ENCODE measurements at regions not wholly inside any gene's neighbourhood (a gene's known extent, or its start where the extent isn't known, plus 50 kb on each side); places are given as distances from the start of the nearest gene placed in this dataset.

- TF ChIP-seq NFIC (IDR thresholded peaks at IDR 0.05) (no peak), TEAD4 (IDR thresholded peaks at IDR 0.05) (no peak)
Measured at GRCh38 chr2:65550246-65550645, 117.8 kb upstream of the SPRED2 start.

GRCh38 chr2:65549631-65550030 lies 117.2 kb upstream of the SPRED2 start:
- TF ChIP-seq EGR1 (IDR thresholded peaks at IDR 0.05) (no peak), TAF1 (IDR thresholded peaks at IDR 0.05; ENCODE audit: low read depth) (no peak), NFIC (IDR thresholded peaks at IDR 0.05) (no peak), CEBPB (IDR thresholded peaks at IDR 0.05) (no peak), ZBTB7A (IDR thresholded peaks at IDR 0.05; ENCODE audit: low read depth) (no peak), TCF12 (IDR thresholded peaks at IDR 0.05; ENCODE audit: low read depth) (no peak), CREB1 (IDR thresholded peaks at IDR 0.05; ENCODE audit: low read depth) (no peak)
- TF ChIP-seq, protein P1, sequence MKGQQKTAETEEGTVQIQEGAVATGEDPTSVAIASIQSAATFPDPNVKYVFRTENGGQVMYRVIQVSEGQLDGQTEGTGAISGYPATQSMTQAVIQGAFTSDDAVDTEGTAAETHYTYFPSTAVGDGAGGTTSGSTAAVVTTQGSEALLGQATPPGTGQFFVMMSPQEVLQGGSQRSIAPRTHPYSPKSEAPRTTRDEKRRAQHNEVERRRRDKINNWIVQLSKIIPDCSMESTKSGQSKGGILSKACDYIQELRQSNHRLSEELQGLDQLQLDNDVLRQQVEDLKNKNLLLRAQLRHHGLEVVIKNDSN (IDR thresholded peaks at IDR 0.05) = no peak

GRCh38 chr2:65549257-65549627 lies 116.8 kb upstream of the SPRED2 start:
- TF ChIP-seq, protein P1 (IDR thresholded peaks at IDR 0.05) = no peak
- TF ChIP-seq TAF1 (IDR thresholded peaks at IDR 0.05; ENCODE audit: low read depth) = no peak

- TF ChIP-seq NFIC (IDR thresholded peaks at IDR 0.05) (no peak), YY1 (IDR thresholded peaks at IDR 0.05; ENCODE audit: low read depth) (no peak), FOXM1 (IDR thresholded peaks at IDR 0.05; ENCODE audit: borderline replicate concordance, low read depth) (no peak), CREB1 (IDR thresholded peaks at IDR 0.05; ENCODE audit: low read depth) (no peak), EP300 (IDR thresholded peaks at IDR 0.05; ENCODE audit: borderline replicate concordance) (no peak), ZBTB7A (IDR thresholded peaks at IDR 0.05; ENCODE audit: low read depth) (no peak), EGR1 (IDR thresholded peaks at IDR 0.05) (no peak), RAD21 (IDR thresholded peaks at IDR 0.05; ENCODE audit: low read depth) (no peak)
- TF ChIP-seq, protein P2, sequence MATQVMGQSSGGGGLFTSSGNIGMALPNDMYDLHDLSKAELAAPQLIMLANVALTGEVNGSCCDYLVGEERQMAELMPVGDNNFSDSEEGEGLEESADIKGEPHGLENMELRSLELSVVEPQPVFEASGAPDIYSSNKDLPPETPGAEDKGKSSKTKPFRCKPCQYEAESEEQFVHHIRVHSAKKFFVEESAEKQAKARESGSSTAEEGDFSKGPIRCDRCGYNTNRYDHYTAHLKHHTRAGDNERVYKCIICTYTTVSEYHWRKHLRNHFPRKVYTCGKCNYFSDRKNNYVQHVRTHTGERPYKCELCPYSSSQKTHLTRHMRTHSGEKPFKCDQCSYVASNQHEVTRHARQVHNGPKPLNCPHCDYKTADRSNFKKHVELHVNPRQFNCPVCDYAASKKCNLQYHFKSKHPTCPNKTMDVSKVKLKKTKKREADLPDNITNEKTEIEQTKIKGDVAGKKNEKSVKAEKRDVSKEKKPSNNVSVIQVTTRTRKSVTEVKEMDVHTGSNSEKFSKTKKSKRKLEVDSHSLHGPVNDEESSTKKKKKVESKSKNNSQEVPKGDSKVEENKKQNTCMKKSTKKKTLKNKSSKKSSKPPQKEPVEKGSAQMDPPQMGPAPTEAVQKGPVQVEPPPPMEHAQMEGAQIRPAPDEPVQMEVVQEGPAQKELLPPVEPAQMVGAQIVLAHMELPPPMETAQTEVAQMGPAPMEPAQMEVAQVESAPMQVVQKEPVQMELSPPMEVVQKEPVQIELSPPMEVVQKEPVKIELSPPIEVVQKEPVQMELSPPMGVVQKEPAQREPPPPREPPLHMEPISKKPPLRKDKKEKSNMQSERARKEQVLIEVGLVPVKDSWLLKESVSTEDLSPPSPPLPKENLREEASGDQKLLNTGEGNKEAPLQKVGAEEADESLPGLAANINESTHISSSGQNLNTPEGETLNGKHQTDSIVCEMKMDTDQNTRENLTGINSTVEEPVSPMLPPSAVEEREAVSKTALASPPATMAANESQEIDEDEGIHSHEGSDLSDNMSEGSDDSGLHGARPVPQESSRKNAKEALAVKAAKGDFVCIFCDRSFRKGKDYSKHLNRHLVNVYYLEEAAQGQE (IDR thresholded peaks at IDR 0.05; ENCODE audit: low read depth) = no peak
- TF ChIP-seq, protein P1 (IDR thresholded peaks at IDR 0.05) = no peak
- TF ChIP-seq, protein P3, sequence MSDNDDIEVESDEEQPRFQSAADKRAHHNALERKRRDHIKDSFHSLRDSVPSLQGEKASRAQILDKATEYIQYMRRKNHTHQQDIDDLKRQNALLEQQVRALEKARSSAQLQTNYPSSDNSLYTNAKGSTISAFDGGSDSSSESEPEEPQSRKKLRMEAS (IDR thresholded peaks at IDR 0.05) = no peak
Measured at GRCh38 chr2:65548576-65549256, 116.3 kb upstream of the SPRED2 start.

GRCh38 chr2:65548064-65548463 lies 115.7 kb upstream of the SPRED2 start:
- no peak for TF ChIP-seq EP300 (IDR thresholded peaks at IDR 0.05; ENCODE audit: borderline replicate concordance)
- TF ChIP-seq EGR1 (IDR thresholded peaks at IDR 0.05) = no peak
- TF ChIP-seq YY1 (IDR thresholded peaks at IDR 0.05; ENCODE audit: low read depth) = no peak
- no peak for TF ChIP-seq FOXM1 (IDR thresholded peaks at IDR 0.05; ENCODE audit: borderline replicate concordance, low read depth)

DNA sequence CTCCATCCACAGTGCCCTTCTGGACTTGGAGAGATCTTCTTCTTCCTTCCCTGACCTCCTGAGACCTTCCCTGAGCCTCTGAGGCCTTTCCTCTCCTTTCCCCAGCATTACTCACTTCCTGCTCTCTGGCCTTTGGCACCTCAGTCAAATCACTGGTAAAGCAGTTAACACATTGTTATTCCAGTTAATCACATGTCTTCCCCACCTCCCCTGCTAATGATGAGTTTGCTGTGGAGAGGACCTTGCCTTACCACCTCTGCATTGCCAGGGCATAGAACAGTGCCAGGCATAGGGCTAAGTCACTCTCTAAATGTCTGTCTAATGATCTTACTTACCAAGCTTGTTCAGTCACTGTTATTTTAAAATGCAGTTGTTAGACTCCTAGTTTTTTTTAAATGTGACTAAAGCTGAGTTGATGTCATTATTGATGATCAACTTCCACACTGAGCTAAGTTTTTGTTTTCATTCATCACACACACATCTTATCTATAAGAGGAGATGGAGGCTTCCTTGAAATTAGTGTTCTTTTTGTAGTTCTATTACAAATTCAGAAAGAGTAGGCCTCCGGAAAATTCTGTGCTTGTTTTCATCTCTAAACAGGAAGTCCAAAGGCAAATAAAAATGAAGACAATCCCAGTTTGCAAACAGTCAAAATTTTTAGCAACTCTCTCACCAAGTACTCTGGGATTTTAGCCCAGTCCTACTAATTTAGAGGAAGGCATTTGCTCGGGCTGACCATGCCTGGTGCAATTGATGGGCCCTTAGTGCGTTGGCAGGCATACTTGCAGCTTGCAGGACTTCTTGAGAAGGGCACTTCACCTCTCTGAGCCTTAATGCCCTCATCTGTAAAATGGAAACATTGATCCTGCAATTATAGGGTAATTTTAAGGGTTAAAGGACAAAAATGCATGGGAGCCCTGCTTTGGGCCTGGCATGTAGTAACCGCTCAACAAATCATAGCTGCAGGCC lies 113.7 kb upstream of the SPRED2 start:
- TF ChIP-seq, protein P2 (IDR thresholded peaks at IDR 0.05; ENCODE audit: low read depth) = no peak
- no peak for TF ChIP-seq TEAD4 (IDR thresholded peaks at IDR 0.05)
- no peak for TF ChIP-seq TCF12 (IDR thresholded peaks at IDR 0.05; ENCODE audit: low read depth)
- TF ChIP-seq NFIC (IDR thresholded peaks at IDR 0.05) = no peak
- TF ChIP-seq TAF1 (IDR thresholded peaks at IDR 0.05; ENCODE audit: low read depth) = no peak
- no peak for TF ChIP-seq CEBPB (IDR thresholded peaks at IDR 0.05)
- TF ChIP-seq, protein P1 (IDR thresholded peaks at IDR 0.05) = no peak
- no peak for TF ChIP-seq EP300 (IDR thresholded peaks at IDR 0.05; ENCODE audit: borderline replicate concordance)
- TF ChIP-seq FOXM1 (IDR thresholded peaks at IDR 0.05; ENCODE audit: borderline replicate concordance, low read depth) = no peak
- TF ChIP-seq CREB1 (IDR thresholded peaks at IDR 0.05; ENCODE audit: low read depth) = no peak
- TF ChIP-seq, protein P3 (IDR thresholded peaks at IDR 0.05) = no peak
- TF ChIP-seq ZBTB7A (IDR thresholded peaks at IDR 0.05; ENCODE audit: low read depth) = no peak
- TF ChIP-seq YY1 (IDR thresholded peaks at IDR 0.05; ENCODE audit: low read depth) = no peak
- no peak for TF ChIP-seq EGR1 (IDR thresholded peaks at IDR 0.05)
- no peak for TF ChIP-seq RAD21 (IDR thresholded peaks at IDR 0.05; ENCODE audit: low read depth)
